OCI-LY7 (cell line): ENCODE measurements at regions not wholly inside any gene's neighbourhood (a gene's known extent, or its start where the extent isn't known, plus 50 kb on each side); places are given as distances from the start of the nearest gene placed in this dataset.

ENCODE experiments used
- BruUV-seq: library from RNA; stranded (reverse); fragments of 400-500 nt; replicated peaks from 2 replicates; lab custom pipeline; 2021; lab: Mats Ljungman, UMichigan
- CTCF ChIA-PET: fragments of 300-600 bp; sonication (Branson Sonifier 250); formaldehyde crosslinking; loops from one replicate; lab custom pipeline; 2022; ENCODE audit warnings: antibody characterized with exemption; ENCODE audit not compliant: unreplicated experiment; lab: Charles Lee
- POLR2A ChIA-PET: fragments of 300-600 bp; sonication (Branson Sonifier 250); formaldehyde crosslinking; loops from one replicate; lab custom pipeline; 2022; ENCODE audit warnings: antibody characterized with exemption; lab: Charles Lee
- DNase-seq: peaks from one replicate; pipeline ENCODE4 v3.0.0-alpha.2; 2015; ENCODE audit warnings: low spot score
- H2AFZ ChIP-seq: fragments of 200-600 bp; sonication (generic), shearing (Covaris generic); 2 replicates; pipeline ENCODE4 v1.6.1; 2014; ENCODE audit warnings: mild to moderate bottlenecking, antibody characterized with exemption, low read length, moderate library complexity
- H3K27ac ChIP-seq: fragments of 200-600 bp; sonication (generic); 2 replicates; pipeline ENCODE4 v1.5.1; 2014; ENCODE audit warnings: mixed run types, low read depth, mild to moderate bottlenecking, moderate library complexity, low read length, inconsistent platforms; ENCODE audit not compliant: poor library complexity, severe bottlenecking
- H3K36me3 ChIP-seq: fragments of 200-600 bp; sonication (generic); 2 replicates; pipeline ENCODE4 v1.6.1; 2014; ENCODE audit warnings: mild to moderate bottlenecking, antibody characterized with exemption, low read length, moderate library complexity, mixed read lengths; ENCODE audit not compliant: insufficient read depth
- H3K4me1 ChIP-seq: fragments of 200-600 bp; sonication (generic); 2 replicates; pipeline ENCODE4 v1.5.1; 2014; ENCODE audit warnings: mild to moderate bottlenecking, low read length; ENCODE audit not compliant: insufficient read depth, poor library complexity, severe bottlenecking
- H3K4me2 ChIP-seq: fragments of 200-600 bp; sonication (generic); 2 replicates; pipeline ENCODE4 v1.6.1; 2014; ENCODE audit warnings: mild to moderate bottlenecking, low read length
- H3K4me3 ChIP-seq: fragments of 200-600 bp; sonication (generic); 2 replicates; pipeline ENCODE4 v1.5.1; 2014; ENCODE audit warnings: mild to moderate bottlenecking, low read depth, low read length; ENCODE audit not compliant: poor library complexity, severe bottlenecking
- H3K79me2 ChIP-seq: fragments of 200-600 bp; sonication (generic); 2 replicates; pipeline ENCODE4 v1.6.1; 2016; ENCODE audit warnings: low read depth, mild to moderate bottlenecking, low read length, moderate library complexity, mixed read lengths; ENCODE audit not compliant: insufficient read depth
- H3K9me2 ChIP-seq: fragments of 200-600 bp; sonication (generic); 2 replicates; pipeline ENCODE4 v1.6.1; 2016; ENCODE audit warnings: mild to moderate bottlenecking, low read length, mixed read lengths; ENCODE audit not compliant: insufficient read depth
- H3K9me3 ChIP-seq: fragments of 200-600 bp; sonication (generic); 2 replicates; pipeline ENCODE4 v1.6.1; 2014; ENCODE audit warnings: mild to moderate bottlenecking, mixed run types, low read length, mixed read lengths
- H4K20me1 ChIP-seq: fragments of 200-600 bp; sonication (generic); 2 replicates; pipeline ENCODE4 v1.6.1; 2014; ENCODE audit warnings: mild to moderate bottlenecking, antibody characterized with exemption, low read length, moderate library complexity, mixed read lengths; ENCODE audit not compliant: insufficient read depth
- EZH2phosphoT487 ChIP-seq: fragments of 200-600 bp; sonication (generic); IDR thresholded peaks from 2 replicates; pipeline ENCODE4 v1.6.1; 2018; ENCODE audit warnings: low read depth, borderline replicate concordance, mild to moderate bottlenecking, mixed run types, antibody characterized with exemption, low read length, moderate library complexity, mixed read lengths
- intact Hi-C: fragments of 100-400 bp; cut with micrococcal nuclease; formaldehyde crosslinking; loops from one replicate; pipeline ENCODE4 v1.10.0; 2022; ENCODE audit not compliant: unreplicated experiment
- TF ChIP-seq, protein P1 (sequence below): fragments of 200-600 bp; sonication (generic); conservative IDR thresholded peaks from 2 replicates; pipeline ENCODE4 v1.5.1; 2014; ENCODE audit warnings: mild to moderate bottlenecking, antibody characterized with exemption, low read length, moderate library complexity, mixed read lengths

DNA sequence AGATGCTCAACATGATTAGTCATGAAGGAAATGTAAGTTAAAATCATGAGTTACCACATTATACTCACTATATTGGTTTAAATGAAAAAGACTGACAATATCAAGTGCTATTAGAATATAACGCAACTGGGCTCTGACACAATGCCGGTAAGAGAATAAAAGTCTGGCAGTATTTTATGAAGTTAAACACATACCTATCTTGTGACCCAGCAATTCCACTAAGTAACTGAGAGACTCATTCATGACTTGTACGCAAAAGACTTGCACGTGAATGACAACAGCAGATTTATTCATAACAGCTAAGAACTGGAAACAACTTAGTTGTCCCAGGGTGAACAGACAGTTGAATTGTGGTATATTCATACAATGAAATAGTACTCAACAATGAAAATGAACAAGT is 342.1 kb downstream of the SLC4A3 start:
- no peaks in the 10 kb centered on the region for H3K9me3 ChIP-seq
- DNase-seq, result no peak
- no peak for TF ChIP-seq EZH2phosphoT487
- TF ChIP-seq, protein P1, sequence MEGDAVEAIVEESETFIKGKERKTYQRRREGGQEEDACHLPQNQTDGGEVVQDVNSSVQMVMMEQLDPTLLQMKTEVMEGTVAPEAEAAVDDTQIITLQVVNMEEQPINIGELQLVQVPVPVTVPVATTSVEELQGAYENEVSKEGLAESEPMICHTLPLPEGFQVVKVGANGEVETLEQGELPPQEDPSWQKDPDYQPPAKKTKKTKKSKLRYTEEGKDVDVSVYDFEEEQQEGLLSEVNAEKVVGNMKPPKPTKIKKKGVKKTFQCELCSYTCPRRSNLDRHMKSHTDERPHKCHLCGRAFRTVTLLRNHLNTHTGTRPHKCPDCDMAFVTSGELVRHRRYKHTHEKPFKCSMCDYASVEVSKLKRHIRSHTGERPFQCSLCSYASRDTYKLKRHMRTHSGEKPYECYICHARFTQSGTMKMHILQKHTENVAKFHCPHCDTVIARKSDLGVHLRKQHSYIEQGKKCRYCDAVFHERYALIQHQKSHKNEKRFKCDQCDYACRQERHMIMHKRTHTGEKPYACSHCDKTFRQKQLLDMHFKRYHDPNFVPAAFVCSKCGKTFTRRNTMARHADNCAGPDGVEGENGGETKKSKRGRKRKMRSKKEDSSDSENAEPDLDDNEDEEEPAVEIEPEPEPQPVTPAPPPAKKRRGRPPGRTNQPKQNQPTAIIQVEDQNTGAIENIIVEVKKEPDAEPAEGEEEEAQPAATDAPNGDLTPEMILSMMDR, result no peak
- H3K4me1 ChIP-seq, result no peaks in the 10 kb centered on the region
- no peak overlapping the region for H2AFZ ChIP-seq
- H3K4me2 ChIP-seq, result no peak overlapping the region
- no peak overlapping the region for H3K27ac ChIP-seq
- ChIA-PET CTCF (no interaction called here), POLR2A (no interaction called here)
- H3K79me2 ChIP-seq, result no peaks in the 10 kb centered on the region
- no peaks in the 10 kb centered on the region for H3K36me3 ChIP-seq
- no peak overlapping the region for H3K4me3 ChIP-seq
- no TSS peak for BruUV-seq
- no peaks in the 10 kb centered on the region for H3K9me2 ChIP-seq
- intact Hi-C loops, result no loop called here
- no peaks in the 10 kb centered on the region for H4K20me1 ChIP-seq

DNA sequence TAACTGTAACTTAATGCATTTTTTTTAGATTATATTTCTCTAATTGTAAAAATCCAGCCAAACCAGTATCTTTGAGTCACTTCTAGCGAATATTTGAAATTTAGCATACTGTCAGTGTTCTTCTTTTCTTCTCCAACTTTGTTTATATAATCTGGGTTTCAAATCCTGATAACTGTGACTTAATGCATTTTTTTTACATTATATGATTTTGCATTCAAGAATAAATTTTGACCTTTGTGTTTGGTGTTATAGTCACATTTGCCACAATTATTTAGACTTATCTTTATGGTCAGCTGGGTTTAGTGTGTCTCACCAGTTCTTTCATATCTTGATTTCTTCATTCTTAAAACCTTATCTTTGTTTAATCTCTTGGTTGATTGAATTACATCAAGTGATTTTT is 345.7 kb downstream of the SLC4A3 start:
- no TSS peak for BruUV-seq
- no peak overlapping the region for H3K27ac ChIP-seq
- no peaks in the 10 kb centered on the region for H3K79me2 ChIP-seq
- no peak for DNase-seq
- H4K20me1 ChIP-seq, result no peaks in the 10 kb centered on the region
- H3K4me1 ChIP-seq, result no peaks in the 10 kb centered on the region
- ChIA-PET CTCF (no interaction called here), POLR2A (interaction anchor here (0.6 kb wide), 1 partner anchor 244 kb away, joined by 3 read pairs; no protein-coding TSS in a partner anchor)
- H3K4me3 ChIP-seq, result no peak overlapping the region
- no peak overlapping the region for H3K4me2 ChIP-seq
- intact Hi-C loops, result no loop called here
- no peak overlapping the region for H2AFZ ChIP-seq
- no peaks in the 10 kb centered on the region for H3K9me3 ChIP-seq
- no peak for TF ChIP-seq EZH2phosphoT487
- TF ChIP-seq, protein P1, result no peak
- no peaks in the 10 kb centered on the region for H3K36me3 ChIP-seq
- H3K9me2 ChIP-seq, result no peaks in the 10 kb centered on the region

DNA sequence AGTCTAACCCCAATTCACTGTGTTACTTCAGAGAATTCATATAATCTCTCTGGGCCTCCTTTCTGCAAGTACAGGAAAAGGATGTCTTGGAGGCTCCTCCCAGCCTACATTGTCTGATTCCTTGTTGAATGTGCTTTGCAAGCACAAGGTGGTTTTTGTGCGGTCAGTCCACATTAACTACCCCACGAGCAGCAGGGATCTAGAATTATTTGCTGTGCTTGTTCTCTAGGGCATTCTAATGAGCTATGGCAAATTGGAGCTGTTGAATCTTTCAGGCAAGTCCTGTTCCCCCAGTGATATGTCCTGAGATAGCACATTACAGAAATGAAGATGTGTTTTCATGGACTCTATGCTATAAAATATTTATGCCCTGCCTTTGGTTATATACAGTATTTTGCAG is 349.4 kb downstream of the SLC4A3 start:
- Histone ChIP-seq H3K9me3 (no peaks in the 10 kb centered on the region), H3K36me3 (no peaks in the 10 kb centered on the region), H2AFZ (no peak overlapping the region), H3K27ac (no peak overlapping the region), H3K4me3 (no peak overlapping the region), H3K9me2 (no peaks in the 10 kb centered on the region), H4K20me1 (no peaks in the 10 kb centered on the region), H3K4me2 (no peak overlapping the region), H3K79me2 (no peaks in the 10 kb centered on the region), H3K4me1 (no peaks in the 10 kb centered on the region)
- BruUV-seq, result no TSS peak
- CTCF ChIA-PET, result no interaction called here
- DNase-seq, result no peak
- POLR2A ChIA-PET, result interaction anchor here (0.6 kb wide), 1 partner anchor 37 kb away, joined by 4 read pairs; no protein-coding TSS in a partner anchor
- intact Hi-C loops, result no loop called here
- no peak for TF ChIP-seq EZH2phosphoT487
- TF ChIP-seq, protein P1, result no peak
